Transverse colon (tissue), 3 donors: ENCODE measurements at regions not wholly inside any gene's neighbourhood (a gene's known extent, or its start where the extent isn't known, plus 50 kb on each side); places are given as distances from the start of the nearest gene placed in this dataset.

Experiments
- POLR2A ChIP-seq: fragments of 450-650 bp; IDR thresholded peaks from one replicate; pipeline ENCODE4 v1.6.1; 2016; ENCODE audit warnings: antibody characterized with exemption, mild to moderate bottlenecking, moderate library complexity
- TF ChIP-seq, protein P1 (sequence below), 5 experiments: fragments of 200-600 bp in 3 of 5; fragments of 450-650 bp in 2 of 5; sonication (generic) in 3 of 5; IDR thresholded peaks; 1 replicate in 2 of 5; 2 replicates in 3 of 5; pipeline ENCODE4 v1.5.1; 2016 to 2017; ENCODE audit warnings: antibody characterized with exemption in 5 of 5, inconsistent platforms in 3 of 5, mild to moderate bottlenecking in 2 of 5, moderate library complexity in 1 of 5

DNA sequence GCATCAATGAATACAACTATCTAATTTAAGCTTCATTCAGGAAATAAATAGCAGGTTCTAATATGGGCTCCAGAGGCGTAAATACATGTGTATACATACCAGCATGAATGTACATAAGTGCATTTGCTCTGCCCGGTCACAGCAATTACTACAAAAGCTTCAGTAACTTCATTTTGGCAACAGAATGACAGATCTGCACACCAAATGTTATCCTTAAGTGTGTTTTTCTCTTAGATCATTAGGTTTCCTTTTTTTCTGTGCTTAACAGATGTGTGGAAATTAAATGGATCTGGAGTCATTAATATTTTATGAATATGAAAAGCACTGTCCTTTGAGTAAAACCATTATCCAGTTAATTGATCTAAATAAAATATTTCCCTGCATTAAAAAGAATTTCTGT lies 159.0 kb upstream of the MEOX2 start:
- TF ChIP-seq, protein P1, sequence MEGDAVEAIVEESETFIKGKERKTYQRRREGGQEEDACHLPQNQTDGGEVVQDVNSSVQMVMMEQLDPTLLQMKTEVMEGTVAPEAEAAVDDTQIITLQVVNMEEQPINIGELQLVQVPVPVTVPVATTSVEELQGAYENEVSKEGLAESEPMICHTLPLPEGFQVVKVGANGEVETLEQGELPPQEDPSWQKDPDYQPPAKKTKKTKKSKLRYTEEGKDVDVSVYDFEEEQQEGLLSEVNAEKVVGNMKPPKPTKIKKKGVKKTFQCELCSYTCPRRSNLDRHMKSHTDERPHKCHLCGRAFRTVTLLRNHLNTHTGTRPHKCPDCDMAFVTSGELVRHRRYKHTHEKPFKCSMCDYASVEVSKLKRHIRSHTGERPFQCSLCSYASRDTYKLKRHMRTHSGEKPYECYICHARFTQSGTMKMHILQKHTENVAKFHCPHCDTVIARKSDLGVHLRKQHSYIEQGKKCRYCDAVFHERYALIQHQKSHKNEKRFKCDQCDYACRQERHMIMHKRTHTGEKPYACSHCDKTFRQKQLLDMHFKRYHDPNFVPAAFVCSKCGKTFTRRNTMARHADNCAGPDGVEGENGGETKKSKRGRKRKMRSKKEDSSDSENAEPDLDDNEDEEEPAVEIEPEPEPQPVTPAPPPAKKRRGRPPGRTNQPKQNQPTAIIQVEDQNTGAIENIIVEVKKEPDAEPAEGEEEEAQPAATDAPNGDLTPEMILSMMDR (IDR thresholded peaks at IDR 0.05) = no peak
- TF ChIP-seq POLR2A = no peak
